DOHH2 (cell line): ENCODE measurements at regions not wholly inside any gene's neighbourhood (a gene's known extent, or its start where the extent isn't known, plus 50 kb on each side); places are given as distances from the start of the nearest gene placed in this dataset.

Experiments used
- H3F3A ChIP-seq: fragments of 200-600 bp; sonication (generic), shearing (Covaris generic); 2 replicates; pipeline ENCODE4 v1.6.0; 2016; ENCODE audit warnings: antibody characterized with exemption, mild to moderate bottlenecking; ENCODE audit not compliant: control insufficient read depth, insufficient read depth
- H3K27ac ChIP-seq: fragments of 200-600 bp; sonication (generic); 2 replicates; pipeline ENCODE4 v1.5.1; 2014; ENCODE audit warnings: low read depth, mild to moderate bottlenecking, low read length, moderate library complexity
- H3K27me3 ChIP-seq: fragments of 200-600 bp; sonication (generic); 2 replicates; pipeline ENCODE4 v1.6.1; 2014; ENCODE audit warnings: mild to moderate bottlenecking, low read length, mixed read lengths; ENCODE audit not compliant: control insufficient read depth
- H3K36me3 ChIP-seq: fragments of 200-600 bp; sonication (generic); 2 replicates; pipeline ENCODE4 v1.6.1; 2014; ENCODE audit warnings: mild to moderate bottlenecking, low read length, moderate library complexity, mixed read lengths; ENCODE audit not compliant: control insufficient read depth
- H3K4me1 ChIP-seq: fragments of 200-600 bp; sonication (generic); 2 replicates; pipeline ENCODE4 v1.6.1; 2014; ENCODE audit warnings: mild to moderate bottlenecking, low read length, mixed read lengths; ENCODE audit not compliant: control insufficient read depth
- H3K4me2 ChIP-seq: fragments of 200-600 bp; sonication (generic); 2 replicates; pipeline ENCODE4 v1.6.0; 2014; ENCODE audit warnings: mild to moderate bottlenecking, low read length, moderate library complexity
- H3K4me3 ChIP-seq: fragments of 200-600 bp; sonication (generic); 2 replicates; pipeline ENCODE4 v1.5.1; 2014; ENCODE audit warnings: mild to moderate bottlenecking, low read length, mixed read lengths
- H3K79me2 ChIP-seq: fragments of 200-600 bp; sonication (generic); 2 replicates; pipeline ENCODE4 v1.6.1; 2014; ENCODE audit warnings: mild to moderate bottlenecking, low read length, mixed read lengths; ENCODE audit not compliant: control insufficient read depth
- H3K9me2 ChIP-seq: fragments of 200-600 bp; sonication (generic); replicated peaks from 2 replicates; pipeline ENCODE4 v1.6.1; 2014; ENCODE audit warnings: mild to moderate bottlenecking, low read length, mixed read lengths; ENCODE audit not compliant: control insufficient read depth
- H3K9me3 ChIP-seq: fragments of 200-600 bp; sonication (generic); 2 replicates; pipeline ENCODE4 v1.6.1; 2014; ENCODE audit warnings: antibody characterized with exemption, low read length, mixed read lengths; ENCODE audit not compliant: control insufficient read depth, insufficient read depth
- H4K20me1 ChIP-seq: fragments of 200-600 bp; sonication (generic); 2 replicates; pipeline ENCODE4 v1.6.0; 2014; ENCODE audit warnings: low read depth, mild to moderate bottlenecking, antibody characterized with exemption, low read length, moderate library complexity; ENCODE audit not compliant: control insufficient read depth, insufficient read depth
- EZH2phosphoT487 ChIP-seq: fragments of 200-600 bp; sonication (generic); IDR thresholded peaks from 2 replicates; pipeline ENCODE4 v1.6.1; 2017; ENCODE audit warnings: borderline replicate concordance, mild to moderate bottlenecking, antibody characterized with exemption, low read length, moderate library complexity, mixed read lengths
- TF ChIP-seq, protein P1 (sequence below): fragments of 200-600 bp; sonication (generic); IDR thresholded peaks from one replicate; pipeline ENCODE4 v1.5.1; 2014; ENCODE audit warnings: antibody characterized with exemption, mild to moderate bottlenecking, low read depth, low read length; ENCODE audit not compliant: poor library complexity, severe bottlenecking

DNA sequence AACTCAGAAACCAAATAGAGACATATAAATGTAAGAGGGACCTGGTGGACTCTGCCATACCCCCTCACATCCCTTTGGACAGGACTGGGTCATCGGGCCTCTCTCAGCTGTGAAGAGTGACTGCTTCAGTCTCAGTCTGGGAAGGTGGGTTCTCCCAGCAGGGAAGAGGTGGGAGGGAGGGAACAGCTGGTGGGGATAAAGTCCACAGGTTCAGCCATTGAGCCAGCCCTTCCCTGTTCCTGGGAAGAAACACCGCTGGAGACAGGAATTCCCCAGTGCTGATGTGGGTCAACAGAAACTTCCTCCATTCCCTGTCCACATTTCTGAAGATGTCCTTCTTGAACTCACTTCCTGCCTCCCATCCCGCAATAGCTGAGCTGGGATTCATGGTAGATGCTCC, 209.2 kb upstream of the PMEPA1 start:
- Histone ChIP-seq H3F3A (no peaks in the 10 kb centered on the region), H3K9me3 (no peaks in the 10 kb centered on the region), H3K27me3 (peaks cover 17% of the 10 kb centered on the region; the same call in 1 of the 2 replicates), H3K4me3 (no peak overlapping the region), H3K36me3 (no peaks in the 10 kb centered on the region), H3K79me2 (no peaks in the 10 kb centered on the region), H4K20me1 (no peaks in the 10 kb centered on the region), H3K9me2 (no peaks in the 10 kb centered on the region), H3K27ac (no peak overlapping the region), H3K4me2 (no peak overlapping the region), H3K4me1 (no peaks in the 10 kb centered on the region)
- no peak for TF ChIP-seq EZH2phosphoT487
- TF ChIP-seq, protein P1, sequence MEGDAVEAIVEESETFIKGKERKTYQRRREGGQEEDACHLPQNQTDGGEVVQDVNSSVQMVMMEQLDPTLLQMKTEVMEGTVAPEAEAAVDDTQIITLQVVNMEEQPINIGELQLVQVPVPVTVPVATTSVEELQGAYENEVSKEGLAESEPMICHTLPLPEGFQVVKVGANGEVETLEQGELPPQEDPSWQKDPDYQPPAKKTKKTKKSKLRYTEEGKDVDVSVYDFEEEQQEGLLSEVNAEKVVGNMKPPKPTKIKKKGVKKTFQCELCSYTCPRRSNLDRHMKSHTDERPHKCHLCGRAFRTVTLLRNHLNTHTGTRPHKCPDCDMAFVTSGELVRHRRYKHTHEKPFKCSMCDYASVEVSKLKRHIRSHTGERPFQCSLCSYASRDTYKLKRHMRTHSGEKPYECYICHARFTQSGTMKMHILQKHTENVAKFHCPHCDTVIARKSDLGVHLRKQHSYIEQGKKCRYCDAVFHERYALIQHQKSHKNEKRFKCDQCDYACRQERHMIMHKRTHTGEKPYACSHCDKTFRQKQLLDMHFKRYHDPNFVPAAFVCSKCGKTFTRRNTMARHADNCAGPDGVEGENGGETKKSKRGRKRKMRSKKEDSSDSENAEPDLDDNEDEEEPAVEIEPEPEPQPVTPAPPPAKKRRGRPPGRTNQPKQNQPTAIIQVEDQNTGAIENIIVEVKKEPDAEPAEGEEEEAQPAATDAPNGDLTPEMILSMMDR = no peak

DNA sequence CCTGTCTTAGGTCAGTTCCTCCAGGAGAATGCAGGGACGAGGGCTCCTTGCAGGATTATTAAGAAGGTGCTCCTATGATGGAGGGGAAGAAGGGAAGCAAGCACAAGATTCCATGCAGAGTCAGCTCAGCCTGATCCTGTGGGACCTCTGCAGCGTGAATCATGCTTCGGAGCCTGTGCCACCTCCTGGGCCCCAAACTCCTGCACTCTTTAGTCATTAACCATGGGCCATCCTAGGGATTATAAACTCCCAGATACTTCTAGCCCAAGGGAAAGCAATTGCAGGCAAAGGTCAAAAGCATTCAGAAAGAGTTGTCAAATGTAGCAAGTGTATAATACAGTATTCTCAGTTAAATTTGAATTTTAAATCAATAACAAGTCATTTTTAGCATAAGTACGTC, 208.7 kb upstream of the PMEPA1 start:
- Histone ChIP-seq H3K4me3 (no peak overlapping the region), H4K20me1 (no peaks in the 10 kb centered on the region), H3K36me3 (no peaks in the 10 kb centered on the region), H3K4me2 (no peak overlapping the region), H3F3A (no peaks in the 10 kb centered on the region), H3K27me3 (peaks cover 17% of the 10 kb centered on the region; the same call in 1 of the 2 replicates), H3K4me1 (no peaks in the 10 kb centered on the region), H3K27ac (no peak overlapping the region), H3K79me2 (no peaks in the 10 kb centered on the region), H3K9me2 (no peaks in the 10 kb centered on the region), H3K9me3 (no peaks in the 10 kb centered on the region)
- TF ChIP-seq EZH2phosphoT487 = no peak
- TF ChIP-seq, protein P1 = no peak

DNA sequence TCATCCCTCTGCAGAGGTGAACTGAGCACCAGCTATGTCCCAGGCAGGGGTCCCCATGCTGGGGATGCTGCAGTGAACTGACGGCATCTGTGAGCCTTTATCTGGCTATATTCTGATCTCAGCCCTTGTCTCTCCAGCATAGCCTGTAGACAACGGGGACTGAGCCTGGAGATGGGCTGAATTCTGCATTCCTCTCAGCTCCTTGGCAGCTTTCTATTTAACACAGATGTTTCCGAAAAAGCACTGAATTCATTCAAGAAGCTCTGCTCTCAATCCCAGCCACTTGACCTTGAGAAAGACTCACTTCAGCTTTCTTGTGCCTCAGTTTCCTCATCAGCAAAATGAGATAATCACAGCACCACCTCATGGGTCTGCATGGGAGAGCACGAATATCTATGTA, 204.4 kb upstream of the PMEPA1 start:
- Histone ChIP-seq H3K9me2 (no peaks in the 10 kb centered on the region), H4K20me1 (no peaks in the 10 kb centered on the region), H3K4me2 (no peak overlapping the region), H3K9me3 (no peaks in the 10 kb centered on the region), H3K36me3 (no peaks in the 10 kb centered on the region), H3K4me3 (no peak overlapping the region), H3K79me2 (no peaks in the 10 kb centered on the region), H3F3A (no peaks in the 10 kb centered on the region), H3K4me1 (no peaks in the 10 kb centered on the region), H3K27ac (no peak overlapping the region), H3K27me3 (peaks cover 19% of the 10 kb centered on the region; the same call in 1 of the 2 replicates)
- TF ChIP-seq, protein P1 = no peak
- no peak for TF ChIP-seq EZH2phosphoT487
